ENCODE measurements at regions not wholly inside any gene's neighbourhood (a gene's known extent, or its start where the extent isn't known, plus 50 kb on each side); places are given as distances from the start of the nearest gene placed in this dataset.

GRCh38 chr21:36554411-36555157, 74.7 kb upstream of the CLDN14 start:
- TF ChIP-seq POLR2A (IDR thresholded peaks at IDR 0.05): no peak
- TF ChIP-seq CTCF (IDR thresholded peaks at IDR 0.05): no peak
- intact Hi-C loops (cut with DNase I): no loop called here
- no peak for DNase-seq
- Histone ChIP-seq H3K27ac (no peak overlapping the region), H3K27me3 (no peaks in the 10 kb centered on the region), H3K9me3 (replicated peaks in 1 of 3) (no peaks in the 10 kb centered on the region), H3K4me1 (replicated peaks in 1 of 2) (no peaks in the 10 kb centered on the region), H3K4me3 (no peak overlapping the region), H3K36me3 (replicated peaks in 1 of 2) (no peaks in the 10 kb centered on the region)
- 73 to 81% (median 79%) methylated on average over 12 to 15 of the region's 15 CpGs for WGBS, 4 donors

DNA sequence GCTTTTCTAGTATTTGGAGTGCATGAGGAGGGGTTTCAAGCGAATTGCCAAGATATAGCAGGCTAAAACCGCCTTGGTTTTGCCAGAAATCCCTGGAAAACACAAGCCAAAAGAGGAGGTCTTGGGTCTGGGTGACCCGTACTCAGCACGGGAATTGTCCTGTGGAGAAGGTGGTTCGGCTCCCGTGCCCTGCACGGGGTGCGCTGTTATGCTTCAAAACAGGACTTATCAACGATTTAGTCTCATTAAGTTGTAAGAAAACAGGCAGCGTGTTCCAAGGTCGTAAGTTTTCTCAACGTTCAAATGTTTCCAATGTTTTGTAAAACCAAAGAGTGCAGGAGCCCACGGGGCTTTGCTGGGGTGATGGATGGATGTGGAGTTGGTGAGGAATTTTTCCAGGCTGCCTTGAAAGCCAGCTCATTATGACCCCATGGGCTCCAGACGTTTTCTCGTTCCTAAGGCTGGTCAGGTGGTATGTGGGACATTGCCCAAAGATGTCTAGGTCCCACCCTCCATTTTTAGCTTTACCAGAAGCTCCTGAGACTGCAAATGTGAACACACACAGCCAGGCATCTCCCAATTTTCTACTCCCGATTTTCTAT, 75.4 kb upstream of the CLDN14 start:
- H3K27me3 ChIP-seq: no peaks in the 10 kb centered on the region
- H3K36me3 ChIP-seq (replicated peaks in 1 of 2): no peaks in the 10 kb centered on the region
- intact Hi-C loops (cut with DNase I): no loop called here
- H3K4me3 ChIP-seq: no peak overlapping the region
- TF ChIP-seq POLR2A (IDR thresholded peaks at IDR 0.05): no peak
- no peak for TF ChIP-seq CTCF (IDR thresholded peaks at IDR 0.05)
- no peak overlapping the region for H3K27ac ChIP-seq
- no peaks in the 10 kb centered on the region for H3K4me1 ChIP-seq (replicated peaks in 1 of 2)
- 39 to 46% (median 44%) methylated on average over 15 to 16 of the region's 16 CpGs for WGBS, 4 donors
- no peaks in the 10 kb centered on the region for H3K9me3 ChIP-seq (replicated peaks in 1 of 3)
- no peak for DNase-seq

DNA sequence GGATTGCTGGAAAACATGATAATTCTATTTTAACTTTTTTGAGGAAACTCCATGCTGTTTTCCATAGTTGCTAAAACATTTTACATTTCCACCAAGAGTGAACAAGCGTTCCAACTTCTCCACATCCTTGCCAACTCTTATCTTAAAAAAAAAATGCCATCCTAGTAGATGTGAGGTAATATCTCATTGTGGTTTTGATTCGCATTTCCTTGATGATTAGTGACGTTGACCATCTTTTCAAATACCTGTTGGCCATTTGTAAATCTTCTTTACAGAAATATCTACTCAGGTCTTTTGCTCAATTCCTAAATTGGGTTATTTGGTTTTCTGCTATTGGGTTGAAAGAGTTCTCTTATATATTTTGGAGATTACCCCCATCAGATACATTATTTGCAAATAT, 77.4 kb upstream of the CLDN14 start:
- intact Hi-C loops (cut with DNase I): no loop called here
- no peaks in the 10 kb centered on the region for H3K27me3 ChIP-seq
- no peaks in the 10 kb centered on the region for H3K9me3 ChIP-seq (replicated peaks in 1 of 3)
- H3K36me3 ChIP-seq (replicated peaks in 1 of 2): no peaks in the 10 kb centered on the region
- no peaks in the 10 kb centered on the region for H3K4me1 ChIP-seq (replicated peaks in 1 of 2)
- no peak overlapping the region for H3K4me3 ChIP-seq
- no peak for DNase-seq
- 73 to 81% (median 76%) methylated on average over 3 of the region's 3 CpGs for WGBS, 4 donors
- TF ChIP-seq POLR2A (IDR thresholded peaks at IDR 0.05): no peak
- no peak for TF ChIP-seq CTCF (IDR thresholded peaks at IDR 0.05)
- H3K27ac ChIP-seq: no peak overlapping the region

DNA sequence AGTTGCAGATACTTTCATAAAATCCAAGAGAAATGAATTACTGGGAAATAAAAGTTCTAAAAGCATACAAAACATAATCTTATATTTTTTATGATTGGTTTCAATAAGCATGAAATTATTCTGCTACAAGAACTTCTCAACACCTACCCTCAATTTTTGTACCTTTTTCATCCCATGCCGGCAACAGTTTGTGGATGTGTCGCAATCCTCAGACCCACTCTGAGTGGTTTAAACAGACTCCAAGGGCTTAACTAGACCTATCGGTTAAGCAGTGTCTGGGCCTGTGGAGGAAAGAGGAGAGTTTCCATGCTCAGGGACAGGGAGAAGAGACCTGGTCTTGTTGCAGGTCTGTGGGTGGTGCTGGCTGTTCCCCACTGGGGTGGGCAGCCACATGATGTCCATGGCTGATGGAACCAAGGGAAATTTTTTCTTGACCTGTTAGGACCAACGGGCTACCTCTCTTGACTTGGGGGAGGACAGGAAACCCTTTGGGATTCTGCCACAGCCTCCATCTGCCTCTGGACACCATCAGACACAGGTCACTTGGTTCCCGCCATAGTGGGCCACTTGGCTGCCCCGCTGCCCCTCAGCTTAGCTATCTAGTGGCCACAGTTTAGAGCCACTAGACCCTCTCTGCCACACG, 81.1 kb upstream of the CLDN14 start:
- Histone ChIP-seq H3K27ac (no peak overlapping the region), H3K36me3 (replicated peaks in 1 of 2) (no peaks in the 10 kb centered on the region), H3K27me3 (no peaks in the 10 kb centered on the region), H3K4me3 (no peak overlapping the region), H3K9me3 (replicated peaks in 1 of 3) (no peaks in the 10 kb centered on the region), H3K4me1 (replicated peaks in 1 of 2) (no peaks in the 10 kb centered on the region)
- DNase-seq: no peak
- TF ChIP-seq POLR2A (IDR thresholded peaks at IDR 0.05) (no peak), CTCF (IDR thresholded peaks at IDR 0.05) (no peak)
- WGBS, 4 donors: 77 to 85% (median 83%) methylated on average over 7 of the region's 7 CpGs
- intact Hi-C loops (cut with DNase I): no loop called here
